ENCODE measurements at regions not wholly inside any gene's neighbourhood (a gene's known extent, or its start where the extent isn't known, plus 50 kb on each side); places are given as distances from the start of the nearest gene placed in this dataset.
"Not testable (repeated sequence)": the region's sequence is repeated elsewhere in the genome, so short reads cannot be mapped to it uniquely, and the experiment has no call there.

- DNase-seq (ENCODE audit: low read depth) = peak; percentile 30
These were observed 417.6 kb downstream of the AASDHPPT start for GRCh38 chr11:106495046-106495445.

DNA sequence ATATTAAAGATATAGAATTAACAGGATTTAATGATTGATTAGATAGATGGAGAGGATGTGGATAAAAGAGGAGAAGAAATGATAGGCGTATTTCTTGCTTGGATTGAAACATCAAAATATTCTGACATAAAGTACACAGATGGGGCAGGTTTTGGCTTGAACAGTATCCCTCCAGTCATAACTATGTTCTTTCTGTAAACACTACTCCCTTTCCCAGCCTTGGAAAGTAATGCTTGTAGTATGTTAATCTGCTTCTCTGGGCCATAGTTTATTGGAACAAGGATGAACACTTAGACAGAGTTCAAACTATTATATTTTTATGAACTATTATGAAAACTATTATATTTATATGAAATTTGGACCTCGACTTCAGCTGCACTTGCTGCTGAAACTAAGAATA is 419.2 kb downstream of the AASDHPPT start:
- peak; percentile 16 for DNase-seq (ENCODE audit: low read depth)

GRCh38 chr11:106497321-106497720 is 419.9 kb downstream of the AASDHPPT start:
- DNase-seq (ENCODE audit: low read depth) = no peak

DNA sequence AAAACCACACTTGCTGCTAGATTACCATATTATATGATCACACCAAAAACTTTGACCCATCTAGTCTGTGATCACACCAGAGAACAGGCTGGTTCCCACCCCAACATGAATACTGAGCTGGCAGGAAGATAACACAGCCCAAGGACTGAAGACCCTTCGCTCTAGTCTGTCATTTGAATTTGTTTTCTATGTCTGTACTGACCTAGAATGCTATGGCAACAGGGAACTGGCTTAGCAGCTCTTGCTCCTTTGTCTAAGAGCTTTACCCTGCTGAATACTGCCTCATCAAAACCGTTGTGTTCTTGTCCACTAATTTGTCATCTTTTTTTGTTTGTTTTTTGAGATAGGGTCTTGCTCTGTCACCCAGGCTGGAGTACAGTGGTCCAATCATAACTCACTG is 420.4 kb downstream of the AASDHPPT start:
- DNase-seq (ENCODE audit: low read depth) = no peak

DNA sequence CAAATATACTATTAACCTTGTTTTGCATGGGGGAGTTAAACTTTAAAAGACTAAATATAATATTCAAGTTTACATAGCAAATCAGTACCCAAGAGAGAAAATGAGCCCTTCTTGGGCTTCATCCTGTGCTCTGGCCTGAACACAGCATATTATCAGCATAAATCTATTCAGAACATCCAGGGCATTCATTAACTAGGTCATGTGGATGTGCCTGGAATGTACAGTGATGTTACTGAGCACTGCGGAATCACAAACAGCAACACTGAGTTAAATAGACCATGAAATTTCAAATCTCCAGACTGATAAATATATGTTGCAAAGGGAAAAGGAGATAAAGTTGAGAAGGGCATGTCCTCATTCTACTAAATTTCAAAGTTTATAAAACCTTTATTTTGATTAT is 426.4 kb downstream of the AASDHPPT start:
- DNase-seq (ENCODE audit: low read depth) = peak; percentile 45

- DNase-seq (ENCODE audit: low read depth) = no peak
These were observed 430.3 kb downstream of the AASDHPPT start for GRCh38 chr11:106507645-106508306.

GRCh38 chr11:106514706-106515105 is 437.2 kb downstream of the AASDHPPT start:
- no peak for DNase-seq (ENCODE audit: low read depth)

DNA sequence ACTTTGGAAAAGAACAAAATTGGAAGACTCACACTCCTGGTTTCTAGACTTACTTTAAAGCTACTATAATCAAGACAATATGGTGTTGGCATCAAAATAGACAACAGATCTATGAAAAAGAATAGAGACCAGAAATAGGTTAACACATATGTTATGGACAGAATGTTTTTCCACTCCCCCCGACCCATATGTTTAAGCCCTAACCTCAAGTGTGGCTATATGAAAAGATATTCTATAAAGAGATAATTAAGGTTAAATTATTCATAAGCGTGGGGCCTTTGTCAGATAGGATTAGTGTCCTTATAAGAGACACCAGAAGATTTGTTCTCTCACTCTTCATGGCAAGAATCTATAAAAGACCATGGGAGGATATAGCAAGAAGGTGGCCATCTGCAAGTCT is 440.0 kb downstream of the AASDHPPT start:
- DNase-seq (ENCODE audit: low read depth) = no peak

GRCh38 chr11:106520146-106520912 is 442.9 kb downstream of the AASDHPPT start:
- no peak for DNase-seq (ENCODE audit: low read depth)

DNA sequence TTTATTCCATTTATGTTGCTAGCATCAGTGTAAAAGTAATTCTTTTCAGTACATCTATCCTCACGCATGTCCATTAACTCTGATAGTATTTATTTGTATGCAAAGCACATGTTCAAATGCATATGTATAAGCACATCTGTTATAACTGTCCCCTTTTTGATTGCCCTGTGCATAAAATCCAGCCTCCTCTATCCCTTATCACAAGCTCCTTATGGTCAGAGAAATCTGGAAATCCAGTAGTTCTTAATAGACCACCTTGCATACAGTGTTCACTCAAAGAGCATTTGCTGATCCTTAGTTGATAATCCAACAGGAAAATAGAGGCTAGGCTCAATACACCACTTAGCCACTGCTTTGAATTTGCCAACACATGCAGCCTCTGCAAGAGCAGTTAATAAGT is 443.5 kb downstream of the AASDHPPT start:
- DNase-seq (ENCODE audit: low read depth) = no peak

DNA sequence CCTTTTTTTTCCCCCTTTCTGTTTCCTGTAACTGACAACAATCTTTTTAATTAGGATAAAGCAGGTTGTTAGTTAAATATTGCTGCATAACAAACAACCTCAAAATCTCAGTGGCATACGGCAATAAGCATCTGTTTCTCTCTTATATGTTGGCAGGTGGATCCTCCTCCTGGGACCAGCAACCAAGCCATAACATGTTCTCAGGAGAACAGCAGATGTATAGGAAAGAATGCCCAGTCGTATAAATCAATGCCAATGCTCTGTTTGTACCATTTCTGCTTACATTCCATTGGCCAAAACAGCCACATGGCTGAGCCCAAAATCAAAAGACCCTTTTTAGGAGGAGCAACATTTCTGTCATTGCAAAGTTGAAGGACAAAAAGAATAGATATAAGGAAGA is 445.7 kb downstream of the AASDHPPT start:
- DNase-seq (ENCODE audit: low read depth) = no peak

DNA sequence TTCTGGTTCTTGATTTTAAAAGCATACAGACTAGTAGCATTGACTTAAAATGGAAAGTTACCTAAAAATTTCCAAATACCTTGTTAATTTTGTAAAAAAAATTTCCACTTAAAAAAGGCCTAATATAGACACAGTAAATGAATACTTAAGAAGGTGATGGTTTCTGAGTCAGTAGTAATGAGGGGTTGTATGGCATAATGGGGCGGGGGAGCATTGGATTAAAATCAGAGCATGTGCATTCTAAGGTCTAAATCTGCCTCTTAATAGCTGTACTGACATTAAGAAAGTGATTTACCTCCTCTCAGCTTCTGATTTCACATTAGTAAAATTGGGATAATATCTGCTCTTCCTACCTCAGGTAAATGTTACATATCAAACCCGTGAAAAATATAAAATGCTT is 446.5 kb downstream of the AASDHPPT start:
- DNase-seq (ENCODE audit: low read depth) = no peak

- DNase-seq (ENCODE audit: low read depth) = no peak
These were observed 447.0 kb downstream of the AASDHPPT start for GRCh38 chr11:106524436-106524835.

GRCh38 chr11:106531648-106532047 is 454.2 kb downstream of the AASDHPPT start:
- DNase-seq (ENCODE audit: low read depth) = not testable (repeated sequence)

DNA sequence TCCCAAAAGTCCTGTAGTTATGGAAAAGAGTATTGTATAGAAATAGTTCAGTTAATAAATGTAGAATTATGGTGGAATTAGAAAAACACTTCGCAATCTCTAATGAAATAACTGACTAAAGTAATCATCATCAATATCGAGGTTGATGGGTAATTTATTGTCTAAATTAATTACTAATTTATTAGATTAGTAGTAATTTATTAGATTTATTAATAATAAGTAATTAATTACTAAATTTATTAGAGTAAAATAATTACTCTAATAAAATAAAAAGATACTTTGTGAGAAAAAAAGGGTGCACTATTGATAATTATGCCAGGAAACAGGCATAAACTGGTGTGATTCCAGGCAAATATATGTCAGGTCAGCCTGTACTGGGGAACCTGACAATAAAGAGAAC is 455.6 kb downstream of the AASDHPPT start:
- DNase-seq (ENCODE audit: low read depth) = no peak

- no peak for DNase-seq (ENCODE audit: low read depth)
These were observed 462.5 kb downstream of the AASDHPPT start for GRCh38 chr11:106540001-106540400.

GRCh38 chr11:106548406-106548805 is 469.9 kb downstream of the GUCY1A2 start:
- no peak for DNase-seq (ENCODE audit: low read depth)

DNA sequence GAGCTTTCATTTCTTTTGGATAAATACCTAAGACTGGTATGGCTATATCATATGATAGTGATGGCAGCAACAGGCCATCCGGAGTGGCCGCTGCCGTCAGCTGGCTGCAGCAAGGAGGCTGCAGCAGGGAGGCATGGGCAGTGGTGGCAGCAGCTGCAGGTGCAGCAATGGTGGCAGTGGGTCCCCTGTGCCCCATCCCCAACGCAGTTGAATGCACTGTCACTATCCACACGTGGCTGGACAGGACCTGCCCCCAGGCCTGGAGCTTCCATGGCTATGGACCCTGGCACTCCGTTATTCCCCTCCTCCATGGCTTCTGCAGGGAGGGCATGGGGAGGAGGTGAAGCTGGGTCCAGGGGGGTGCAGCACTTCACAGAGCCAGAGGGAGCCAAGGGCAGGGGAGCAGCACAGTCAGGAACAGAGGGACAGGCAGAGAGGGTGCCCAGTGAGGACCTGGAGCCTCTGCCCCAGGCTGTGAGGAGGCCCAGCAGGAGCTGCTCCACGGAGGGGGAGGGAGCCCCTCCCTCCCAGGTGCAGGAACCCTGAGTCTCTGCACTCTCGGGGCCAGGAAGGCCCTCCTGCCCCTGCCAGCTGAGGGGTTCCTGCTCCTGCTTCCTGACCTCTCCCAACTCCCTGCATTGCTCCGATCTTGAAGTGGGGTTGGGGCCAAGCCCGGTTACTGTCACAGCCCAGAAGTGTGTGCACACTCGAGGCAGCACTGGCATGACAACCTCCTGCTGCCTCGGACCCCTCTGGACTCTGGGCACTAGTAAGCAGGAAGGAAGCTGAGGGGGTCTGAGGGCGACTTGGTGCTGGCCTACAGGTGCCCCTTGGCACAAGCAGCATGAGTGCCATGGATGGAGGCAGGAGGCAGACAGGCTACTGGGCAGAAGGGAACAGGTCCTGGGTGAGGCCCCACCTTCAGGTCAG is 466.3 kb downstream of the GUCY1A2 start:
- no peak for DNase-seq (ENCODE audit: low read depth)

- DNase-seq (ENCODE audit: low read depth) = no peak
These were observed 465.5 kb downstream of the GUCY1A2 start for GRCh38 chr11:106552694-106553203.

DNA sequence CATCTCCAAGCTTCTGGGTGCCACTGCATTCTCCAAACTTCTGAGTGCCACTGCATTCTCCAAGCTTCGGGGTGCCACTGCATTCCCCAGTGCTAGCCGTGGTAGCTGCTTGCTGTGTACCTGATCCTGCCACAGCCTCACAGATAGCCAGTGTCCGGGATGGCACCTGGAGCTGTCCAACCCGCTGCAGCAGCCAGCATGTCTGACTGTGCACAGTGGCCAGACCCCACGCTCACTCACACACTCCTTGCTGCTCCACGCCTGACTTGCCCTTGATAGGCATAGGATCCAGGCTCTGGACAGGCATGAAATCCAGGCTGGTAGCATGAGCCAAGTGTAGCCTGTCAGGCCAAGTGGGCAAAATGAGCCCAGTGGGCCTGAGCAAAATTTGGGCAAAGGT is 465.0 kb downstream of the GUCY1A2 start:
- DNase-seq (ENCODE audit: low read depth) = no peak

- not testable (repeated sequence) for DNase-seq (ENCODE audit: low read depth)
These were observed 462.6 kb downstream of the GUCY1A2 start for GRCh38 chr11:106555566-106556250.

DNA sequence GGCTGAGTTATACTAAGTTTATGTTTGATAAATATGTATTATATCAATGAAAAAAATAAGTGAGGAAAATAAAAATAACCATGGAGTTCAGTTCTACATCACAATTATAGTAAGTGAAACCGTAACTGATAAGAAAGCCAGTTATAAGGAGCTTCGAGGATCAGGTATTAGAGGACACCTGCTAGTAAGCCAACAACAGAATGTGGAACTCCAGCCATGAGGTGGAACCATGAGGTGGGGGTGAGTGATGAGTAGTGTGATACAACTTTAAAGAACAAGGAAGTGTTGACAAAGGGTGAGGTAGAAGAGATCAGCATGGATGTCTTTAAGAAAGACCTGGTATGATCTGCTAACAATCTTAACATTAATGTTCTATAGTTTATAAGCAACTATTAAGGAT is 452.9 kb downstream of the GUCY1A2 start:
- DNase-seq (ENCODE audit: low read depth) = no peak

Data from iris pigment epithelial cell (primary cell).